ENCODE measurements at regions not wholly inside any gene's neighbourhood (a gene's known extent, or its start where the extent isn't known, plus 50 kb on each side); places are given as distances from the start of the nearest gene placed in this dataset.

GRCh38 chr2:19274439-19274838 lies 84.0 kb downstream of the OSR1 start:
- Histone ChIP-seq H3K4me3 (ENCODE audit: low read length) (no peak overlapping the region), H3K9me2 (replicated peaks; ENCODE audit: insufficient read depth, low read length) (no peaks in the 10 kb centered on the region), H3K27ac (ENCODE audit: low read length) (no peak overlapping the region), H3K79me2 (ENCODE audit: low read length) (no peaks in the 10 kb centered on the region), H3K9me3 (ENCODE audit: low read length) (no peaks in the 10 kb centered on the region), H4K20me1 (ENCODE audit: insufficient read depth, low read depth, low read length) (no peaks in the 10 kb centered on the region), H3K36me3 (ENCODE audit: insufficient read depth, low read length) (no peaks in the 10 kb centered on the region), H3K4me1 (ENCODE audit: low read length) (no peaks in the 10 kb centered on the region), H3K27me3 (ENCODE audit: low read length) (no peaks in the 10 kb centered on the region), H3K4me2 (ENCODE audit: low read depth, low read length, poor library complexity, severe bottlenecking) (no peak overlapping the region), H3K9ac (ENCODE audit: low read length) (no peak overlapping the region), H2AFZ (ENCODE audit: low read length) (no peak overlapping the region)
- no peak for DNase-seq

GRCh38 chr2:19272941-19273470 lies 85.4 kb downstream of the OSR1 start:
- Histone ChIP-seq H3K9me3 (ENCODE audit: low read length) (no peaks in the 10 kb centered on the region), H3K27ac (ENCODE audit: low read length) (no peak overlapping the region), H3K4me2 (ENCODE audit: low read depth, low read length, poor library complexity, severe bottlenecking) (no peak overlapping the region), H3K4me3 (ENCODE audit: low read length) (no peak overlapping the region), H3K79me2 (ENCODE audit: low read length) (no peaks in the 10 kb centered on the region), H4K20me1 (ENCODE audit: insufficient read depth, low read depth, low read length) (no peaks in the 10 kb centered on the region), H3K9ac (ENCODE audit: low read length) (no peak overlapping the region), H3K27me3 (ENCODE audit: low read length) (no peaks in the 10 kb centered on the region), H3K9me2 (replicated peaks; ENCODE audit: insufficient read depth, low read length) (no peaks in the 10 kb centered on the region), H2AFZ (ENCODE audit: low read length) (no peak overlapping the region), H3K36me3 (ENCODE audit: insufficient read depth, low read length) (no peaks in the 10 kb centered on the region), H3K4me1 (ENCODE audit: low read length) (no peaks in the 10 kb centered on the region)
- peak; percentile 37 for DNase-seq

GRCh38 chr2:19272039-19272438 lies 86.4 kb downstream of the OSR1 start:
- Histone ChIP-seq H3K9me2 (replicated peaks; ENCODE audit: insufficient read depth, low read length) (no peaks in the 10 kb centered on the region), H3K4me3 (ENCODE audit: low read length) (no peak overlapping the region), H3K36me3 (ENCODE audit: insufficient read depth, low read length) (no peaks in the 10 kb centered on the region), H3K4me1 (ENCODE audit: low read length) (no peaks in the 10 kb centered on the region), H3K27me3 (ENCODE audit: low read length) (no peaks in the 10 kb centered on the region), H4K20me1 (ENCODE audit: insufficient read depth, low read depth, low read length) (no peaks in the 10 kb centered on the region), H3K79me2 (ENCODE audit: low read length) (no peaks in the 10 kb centered on the region), H3K9ac (ENCODE audit: low read length) (no peak overlapping the region), H3K27ac (ENCODE audit: low read length) (no peak overlapping the region), H2AFZ (ENCODE audit: low read length) (no peak overlapping the region), H3K9me3 (ENCODE audit: low read length) (no peaks in the 10 kb centered on the region), H3K4me2 (ENCODE audit: low read depth, low read length, poor library complexity, severe bottlenecking) (no peak overlapping the region)
- peak; percentile 9 for DNase-seq

GRCh38 chr2:19264852-19265251 lies 93.6 kb downstream of the OSR1 start:
- no peaks in the 10 kb centered on the region for H4K20me1 ChIP-seq (ENCODE audit: insufficient read depth, low read depth, low read length)
- no peaks in the 10 kb centered on the region for H3K9me2 ChIP-seq (replicated peaks; ENCODE audit: insufficient read depth, low read length)
- no peak overlapping the region for H3K27ac ChIP-seq (ENCODE audit: low read length)
- no peak overlapping the region for H2AFZ ChIP-seq (ENCODE audit: low read length)
- no peaks in the 10 kb centered on the region for H3K27me3 ChIP-seq (ENCODE audit: low read length)
- no peak overlapping the region for H3K4me2 ChIP-seq (ENCODE audit: low read depth, low read length, poor library complexity, severe bottlenecking)
- DNase-seq = no peak
- no peaks in the 10 kb centered on the region for H3K79me2 ChIP-seq (ENCODE audit: low read length)
- no peaks in the 10 kb centered on the region for H3K9me3 ChIP-seq (ENCODE audit: low read length)
- no peak overlapping the region for H3K9ac ChIP-seq (ENCODE audit: low read length)
- H3K36me3 ChIP-seq (ENCODE audit: insufficient read depth, low read length) = no peaks in the 10 kb centered on the region
- no peaks in the 10 kb centered on the region for H3K4me1 ChIP-seq (ENCODE audit: low read length)
- no peak overlapping the region for H3K4me3 ChIP-seq (ENCODE audit: low read length)

- no peaks in the 10 kb centered on the region for H3K9me2 ChIP-seq (replicated peaks; ENCODE audit: insufficient read depth, low read length)
- no peaks in the 10 kb centered on the region for H4K20me1 ChIP-seq (ENCODE audit: insufficient read depth, low read depth, low read length)
- H3K4me3 ChIP-seq (ENCODE audit: low read length) = no peak overlapping the region
- no peaks in the 10 kb centered on the region for H3K27me3 ChIP-seq (ENCODE audit: low read length)
- H3K79me2 ChIP-seq (ENCODE audit: low read length) = no peaks in the 10 kb centered on the region
- no peak overlapping the region for H3K27ac ChIP-seq (ENCODE audit: low read length)
- H3K36me3 ChIP-seq (ENCODE audit: insufficient read depth, low read length) = no peaks in the 10 kb centered on the region
- no peak overlapping the region for H3K9ac ChIP-seq (ENCODE audit: low read length)
- H3K4me2 ChIP-seq (ENCODE audit: low read depth, low read length, poor library complexity, severe bottlenecking) = no peak overlapping the region
- DNase-seq = no peak
- no peaks in the 10 kb centered on the region for H3K9me3 ChIP-seq (ENCODE audit: low read length)
- H3K4me1 ChIP-seq (ENCODE audit: low read length) = no peaks in the 10 kb centered on the region
- H2AFZ ChIP-seq (ENCODE audit: low read length) = no peak overlapping the region
Observed at GRCh38 chr2:19262150-19262549, 96.3 kb downstream of the OSR1 start.

- Histone ChIP-seq H3K4me1 (ENCODE audit: low read length) (no peaks in the 10 kb centered on the region), H3K4me2 (ENCODE audit: low read depth, low read length, poor library complexity, severe bottlenecking) (no peak overlapping the region), H3K79me2 (ENCODE audit: low read length) (no peaks in the 10 kb centered on the region), H3K9me3 (ENCODE audit: low read length) (no peaks in the 10 kb centered on the region), H3K36me3 (ENCODE audit: insufficient read depth, low read length) (no peaks in the 10 kb centered on the region), H3K9me2 (replicated peaks; ENCODE audit: insufficient read depth, low read length) (no peaks in the 10 kb centered on the region), H3K27ac (ENCODE audit: low read length) (no peak overlapping the region), H4K20me1 (ENCODE audit: insufficient read depth, low read depth, low read length) (no peaks in the 10 kb centered on the region), H3K27me3 (ENCODE audit: low read length) (no peaks in the 10 kb centered on the region), H2AFZ (ENCODE audit: low read length) (no peak overlapping the region), H3K4me3 (ENCODE audit: low read length) (no peak overlapping the region), H3K9ac (ENCODE audit: low read length) (no peak overlapping the region)
- no peak for DNase-seq
Observed at GRCh38 chr2:19261061-19261460, 97.4 kb downstream of the OSR1 start.

- no peak for DNase-seq
- no peak overlapping the region for H3K9ac ChIP-seq (ENCODE audit: low read length)
- H3K4me1 ChIP-seq (ENCODE audit: low read length) = no peaks in the 10 kb centered on the region
- H3K9me3 ChIP-seq (ENCODE audit: low read length) = no peaks in the 10 kb centered on the region
- no peaks in the 10 kb centered on the region for H3K9me2 ChIP-seq (replicated peaks; ENCODE audit: insufficient read depth, low read length)
- no peaks in the 10 kb centered on the region for H3K27me3 ChIP-seq (ENCODE audit: low read length)
- H3K4me2 ChIP-seq (ENCODE audit: low read depth, low read length, poor library complexity, severe bottlenecking) = no peak overlapping the region
- H3K4me3 ChIP-seq (ENCODE audit: low read length) = no peak overlapping the region
- H3K27ac ChIP-seq (ENCODE audit: low read length) = no peak overlapping the region
- H3K79me2 ChIP-seq (ENCODE audit: low read length) = no peaks in the 10 kb centered on the region
- no peaks in the 10 kb centered on the region for H3K36me3 ChIP-seq (ENCODE audit: insufficient read depth, low read length)
- no peaks in the 10 kb centered on the region for H4K20me1 ChIP-seq (ENCODE audit: insufficient read depth, low read depth, low read length)
- no peak overlapping the region for H2AFZ ChIP-seq (ENCODE audit: low read length)
Observed at GRCh38 chr2:19256121-19256601, 102.3 kb downstream of the OSR1 start.

- Histone ChIP-seq H3K36me3 (ENCODE audit: insufficient read depth, low read length) (no peaks in the 10 kb centered on the region), H4K20me1 (ENCODE audit: insufficient read depth, low read depth, low read length) (no peaks in the 10 kb centered on the region), H3K9me2 (replicated peaks; ENCODE audit: insufficient read depth, low read length) (no peaks in the 10 kb centered on the region), H3K79me2 (ENCODE audit: low read length) (no peaks in the 10 kb centered on the region), H3K27ac (ENCODE audit: low read length) (no peak overlapping the region), H3K9ac (ENCODE audit: low read length) (no peak overlapping the region), H3K4me2 (ENCODE audit: low read depth, low read length, poor library complexity, severe bottlenecking) (no peak overlapping the region), H2AFZ (ENCODE audit: low read length) (no peak overlapping the region), H3K4me1 (ENCODE audit: low read length) (no peaks in the 10 kb centered on the region), H3K4me3 (ENCODE audit: low read length) (no peak overlapping the region), H3K9me3 (ENCODE audit: low read length) (no peaks in the 10 kb centered on the region), H3K27me3 (ENCODE audit: low read length) (no peaks in the 10 kb centered on the region)
- no peak for DNase-seq
Observed at GRCh38 chr2:19255481-19255880, 102.9 kb downstream of the OSR1 start.

GRCh38 chr2:19251554-19251953 lies 106.9 kb downstream of the OSR1 start:
- H3K4me2 ChIP-seq (ENCODE audit: low read depth, low read length, poor library complexity, severe bottlenecking) = no peak overlapping the region
- no peaks in the 10 kb centered on the region for H3K79me2 ChIP-seq (ENCODE audit: low read length)
- no peaks in the 10 kb centered on the region for H3K9me3 ChIP-seq (ENCODE audit: low read length)
- no peaks in the 10 kb centered on the region for H4K20me1 ChIP-seq (ENCODE audit: insufficient read depth, low read depth, low read length)
- no peak for DNase-seq
- H3K9me2 ChIP-seq (replicated peaks; ENCODE audit: insufficient read depth, low read length) = no peaks in the 10 kb centered on the region
- H2AFZ ChIP-seq (ENCODE audit: low read length) = no peak overlapping the region
- no peak overlapping the region for H3K9ac ChIP-seq (ENCODE audit: low read length)
- no peaks in the 10 kb centered on the region for H3K36me3 ChIP-seq (ENCODE audit: insufficient read depth, low read length)
- H3K4me1 ChIP-seq (ENCODE audit: low read length) = no peaks in the 10 kb centered on the region
- H3K4me3 ChIP-seq (ENCODE audit: low read length) = no peak overlapping the region
- H3K27ac ChIP-seq (ENCODE audit: low read length) = no peak overlapping the region
- H3K27me3 ChIP-seq (ENCODE audit: low read length) = no peaks in the 10 kb centered on the region

All from Karpas-422 (cell line).